ENCODE measurements at regions not wholly inside any gene's neighbourhood (a gene's known extent, or its start where the extent isn't known, plus 50 kb on each side); places are given as distances from the start of the nearest gene placed in this dataset.

DNA sequence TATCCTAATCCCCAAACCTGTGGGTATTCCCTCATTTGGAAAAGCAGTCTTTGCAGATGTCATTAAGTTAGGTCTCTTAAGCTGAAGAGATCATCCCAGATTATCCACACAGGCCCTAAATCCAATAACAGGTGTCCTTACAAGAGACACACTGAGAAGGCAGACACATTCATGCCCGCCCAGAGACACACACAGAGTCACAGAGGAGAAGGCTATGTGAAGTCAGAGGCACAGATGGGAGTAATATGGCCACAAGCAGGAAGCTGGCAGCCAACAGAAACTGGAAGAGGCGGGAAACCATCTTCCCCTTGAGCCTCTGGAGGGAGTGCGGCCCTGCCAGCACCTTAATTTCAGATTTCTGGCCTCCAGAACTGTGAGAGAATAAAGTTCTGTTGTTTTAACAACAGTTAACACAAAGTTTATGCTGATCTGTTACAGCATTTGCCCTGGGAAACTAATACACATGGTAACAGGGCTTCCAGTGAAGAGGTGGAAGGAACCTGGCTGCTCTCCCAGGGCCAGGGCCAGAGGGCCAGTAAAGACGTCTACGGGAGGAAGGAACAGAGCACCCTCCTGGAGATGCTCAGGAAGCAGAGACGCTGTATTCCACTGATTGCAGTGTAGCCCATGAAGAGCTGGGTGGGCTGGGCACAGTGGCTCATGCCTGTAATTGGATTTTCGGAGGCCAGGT is 217.5 kb downstream of the GLI2 start:
- no peak for DNase-seq (ENCODE audit: low read depth in 2 of 2)

- no peak for DNase-seq (ENCODE audit: low read depth in 2 of 2)
Measured at GRCh38 chr2:120953843-120954584, 218.3 kb downstream of the GLI2 start.

GRCh38 chr2:120954939-120955338 is 219.3 kb downstream of the GLI2 start:
- no peak for DNase-seq (ENCODE audit: low read depth in 2 of 2)

DNA sequence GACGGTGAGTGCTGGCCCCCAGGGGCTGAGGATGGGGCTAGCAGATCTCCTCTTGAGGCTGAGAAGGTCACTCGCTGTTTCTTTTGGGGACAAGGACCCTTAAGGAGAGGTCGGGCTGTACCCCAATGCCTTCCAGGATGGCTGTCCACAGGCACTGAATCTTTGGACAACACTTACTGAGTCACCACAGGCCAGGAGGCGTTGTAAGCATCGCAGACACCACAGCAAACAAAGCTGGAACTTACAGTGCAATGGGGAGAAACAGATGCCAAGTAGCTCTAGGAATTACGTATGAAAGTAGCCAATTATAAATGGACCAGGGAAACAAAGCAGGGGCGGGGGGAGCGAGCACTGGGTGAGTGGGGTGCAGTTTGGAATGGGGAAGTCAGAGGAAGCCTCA is 219.8 kb downstream of the GLI2 start:
- no peak for DNase-seq (ENCODE audit: low read depth in 2 of 2)

DNA sequence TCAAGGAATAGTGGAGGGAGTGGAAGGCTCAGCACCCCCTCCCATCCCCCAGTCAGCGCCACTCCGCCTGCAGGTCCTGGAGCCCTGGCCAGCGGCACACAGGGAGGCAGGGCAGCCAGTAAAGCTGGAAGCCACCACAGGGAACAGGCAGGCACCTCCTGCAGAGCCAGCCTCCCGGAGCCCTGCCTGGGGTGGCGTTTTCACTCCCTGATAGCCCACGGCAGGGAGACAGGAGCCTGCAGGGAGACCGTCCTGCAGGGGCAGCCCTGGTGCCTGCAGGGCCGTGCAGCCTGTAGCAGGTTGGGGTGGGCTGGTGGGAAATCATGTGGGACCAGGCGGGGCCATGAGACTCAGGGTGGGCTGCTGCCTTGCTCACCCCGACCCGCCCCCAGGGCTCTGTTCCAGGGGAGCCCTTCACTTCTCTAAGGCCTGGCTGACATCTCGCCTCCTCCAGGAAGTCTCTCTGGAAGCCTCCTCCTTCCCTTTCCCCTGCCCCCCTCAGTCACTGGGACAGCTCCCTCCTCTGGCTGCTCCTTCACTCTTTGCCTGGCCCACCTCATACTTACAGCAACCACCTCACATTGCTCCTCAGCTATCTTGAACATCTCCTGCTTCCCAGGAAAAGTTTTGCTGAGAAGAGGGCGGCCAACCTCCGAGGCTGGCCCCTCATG is 221.0 kb downstream of the GLI2 start:
- no peak for DNase-seq (ENCODE audit: low read depth in 2 of 2)

- DNase-seq (ENCODE audit: low read depth in 2 of 2), result no peak
Measured at GRCh38 chr2:120957905-120958304, 222.2 kb downstream of the GLI2 start.

DNA sequence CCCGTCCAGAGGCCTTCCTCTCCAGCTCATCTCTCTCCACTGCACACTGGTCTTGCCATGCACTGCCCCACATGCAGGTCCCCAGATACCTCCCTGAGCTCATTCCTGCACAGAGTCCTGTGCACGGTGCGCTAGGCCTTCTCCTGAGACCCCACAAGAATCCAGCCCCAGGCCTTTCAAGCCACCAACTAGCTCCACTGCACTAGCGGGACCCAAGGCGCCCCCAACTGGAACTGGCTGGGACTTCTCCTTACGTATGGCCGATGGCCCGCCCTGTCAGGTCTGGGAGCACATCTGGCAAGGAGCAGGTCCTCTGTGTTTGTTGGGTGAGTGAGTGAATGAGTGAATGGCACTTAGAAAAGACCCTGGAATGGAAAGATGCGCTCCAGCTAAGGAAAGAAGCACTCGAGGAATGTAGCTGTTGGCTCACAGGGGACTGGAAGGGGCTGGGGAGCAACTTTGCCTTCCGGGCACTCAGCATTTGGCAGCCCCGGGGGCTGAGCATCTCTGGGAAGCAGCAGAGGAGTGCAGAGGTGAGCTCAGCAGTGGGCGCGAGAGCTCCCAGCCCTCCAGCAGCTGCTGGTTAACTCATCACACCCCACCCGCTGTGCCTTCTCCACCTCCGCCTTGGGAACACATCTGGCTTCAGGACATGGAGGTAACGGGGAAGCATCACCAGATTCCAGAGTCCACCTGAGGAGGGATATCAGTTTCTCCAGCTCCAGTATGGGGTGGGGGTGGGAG is 223.1 kb downstream of the GLI2 start:
- DNase-seq (ENCODE audit: low read depth in 2 of 2), result peak in 1 of 2 donors; percentile 9

GRCh38 chr2:120959426-120959825 is 223.8 kb downstream of the GLI2 start:
- no peak for DNase-seq (ENCODE audit: low read depth in 2 of 2)

DNA sequence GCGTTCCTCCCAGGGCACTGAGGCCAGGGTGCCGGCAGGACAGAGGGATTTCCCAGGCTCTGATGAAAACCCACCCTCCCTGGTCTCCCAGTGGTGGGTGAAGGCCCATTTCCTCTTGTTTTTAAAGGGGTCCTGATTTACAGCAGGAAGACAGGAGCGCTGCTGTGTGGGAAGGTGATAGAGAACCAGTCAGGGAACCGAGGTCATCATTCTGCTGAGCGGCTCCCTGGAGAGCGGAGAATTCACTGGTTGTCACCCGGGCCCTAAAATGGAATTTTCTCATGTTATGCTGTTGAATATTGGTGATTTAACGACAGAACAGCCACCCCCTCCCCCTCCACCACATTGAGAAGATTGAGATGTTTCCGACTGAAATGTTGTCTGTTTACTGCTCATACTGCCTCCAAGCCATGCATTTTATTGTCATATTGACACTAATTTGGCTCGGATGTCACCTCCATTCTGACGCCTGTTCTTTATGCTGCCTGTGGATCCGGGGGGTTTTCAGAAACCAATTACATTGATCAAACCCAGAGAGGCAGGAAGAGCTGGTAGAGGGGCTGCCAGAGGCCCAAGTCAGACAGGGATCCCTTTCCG is 225.2 kb downstream of the GLI2 start:
- DNase-seq (ENCODE audit: low read depth in 2 of 2), result no peak

DNA sequence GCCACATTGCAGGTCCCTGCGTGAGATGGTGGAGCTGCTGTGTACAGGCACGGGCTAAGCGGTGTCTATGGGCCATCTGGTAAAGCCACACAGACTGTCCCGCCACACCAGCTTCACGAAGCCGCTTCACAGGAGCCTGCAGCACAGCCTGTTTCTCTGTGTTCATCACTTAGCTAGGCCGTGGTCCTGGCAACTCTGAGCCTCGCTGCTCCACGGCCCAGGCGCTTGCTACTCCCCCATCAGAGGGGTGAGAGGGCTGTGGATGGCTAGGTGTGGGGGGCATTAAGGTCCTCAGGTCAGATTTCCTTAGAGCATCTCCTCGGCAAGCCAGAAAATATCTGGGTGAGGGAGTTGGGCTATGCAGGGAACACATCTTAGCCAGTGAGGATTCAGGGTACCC is 225.7 kb downstream of the GLI2 start:
- DNase-seq (ENCODE audit: low read depth in 2 of 2), result no peak

DNA sequence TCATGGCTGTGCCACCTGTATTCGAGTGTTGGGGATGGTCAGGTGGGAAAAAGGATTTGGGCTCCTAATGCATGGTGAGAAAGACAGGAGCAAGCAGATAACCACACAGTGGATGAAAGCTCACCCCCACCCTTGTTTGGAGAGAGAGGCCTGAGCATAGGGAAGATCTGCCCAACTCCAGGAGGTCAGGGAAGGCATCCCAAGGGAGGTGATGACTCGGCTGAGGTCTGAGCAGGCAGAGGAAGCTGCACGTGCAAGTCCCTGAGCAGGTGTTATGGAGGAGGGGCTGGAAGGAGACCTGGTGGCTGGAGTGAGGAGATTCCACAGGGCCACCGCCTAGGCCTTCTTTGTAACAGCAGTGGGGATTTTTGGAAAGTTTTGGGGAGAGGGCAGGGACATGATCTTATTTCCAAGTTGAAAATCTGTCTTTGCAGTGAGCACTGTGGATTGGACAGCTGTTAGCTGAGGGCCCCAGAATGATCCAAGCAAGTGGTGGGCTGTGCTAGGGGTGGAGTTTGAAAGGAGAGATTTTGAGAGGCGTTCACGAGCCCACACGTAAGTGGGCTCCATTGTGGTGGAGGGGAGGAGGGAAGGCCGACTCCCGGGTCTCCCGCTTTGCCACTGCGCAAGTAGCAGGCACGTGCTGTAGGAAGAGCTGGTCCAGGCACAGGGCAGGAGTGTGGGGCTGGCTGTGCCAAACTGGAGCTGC is 228.5 kb downstream of the GLI2 start:
- DNase-seq (ENCODE audit: low read depth in 2 of 2), result no peak

- no peak for DNase-seq (ENCODE audit: low read depth in 2 of 2)
Measured at GRCh38 chr2:120964819-120965218, 229.2 kb downstream of the GLI2 start.

GRCh38 chr2:120966510-120967254 is 231.0 kb downstream of the GLI2 start:
- no peak for DNase-seq (ENCODE audit: low read depth in 2 of 2)

DNA sequence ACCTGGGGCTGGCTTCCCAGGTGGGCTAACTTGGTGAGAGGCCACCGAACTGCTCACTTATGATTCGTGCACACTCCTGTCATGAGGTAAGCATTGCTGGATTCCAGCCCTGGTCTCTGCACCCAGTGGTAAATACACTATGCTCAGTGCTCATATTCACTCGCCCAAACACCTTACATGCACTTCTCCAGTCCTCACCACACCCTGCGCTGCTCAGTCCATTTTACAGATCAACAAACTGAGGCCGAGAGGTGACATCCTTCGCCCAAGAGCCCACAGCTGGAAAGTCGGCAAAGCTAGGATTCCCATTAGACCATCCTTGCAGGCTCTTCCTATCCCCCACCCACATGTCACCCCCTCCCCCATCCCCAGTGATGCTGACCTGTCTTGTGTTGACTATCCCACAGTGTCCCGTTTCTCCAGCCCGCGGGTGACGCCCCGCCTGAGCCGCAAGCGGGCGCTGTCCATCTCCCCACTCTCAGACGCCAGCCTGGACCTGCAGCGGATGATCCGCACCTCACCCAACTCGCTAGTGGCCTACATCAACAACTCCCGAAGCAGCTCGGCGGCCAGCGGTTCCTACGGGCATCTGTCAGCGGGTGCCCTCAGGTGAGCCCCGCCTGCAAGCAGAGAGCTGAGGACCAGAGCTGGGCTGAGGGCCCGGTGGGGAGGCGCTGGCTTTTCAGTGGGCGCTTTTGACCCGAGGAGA is 232.8 kb downstream of the GLI2 start:
- DNase-seq (ENCODE audit: low read depth in 2 of 2), result no peak

DNA sequence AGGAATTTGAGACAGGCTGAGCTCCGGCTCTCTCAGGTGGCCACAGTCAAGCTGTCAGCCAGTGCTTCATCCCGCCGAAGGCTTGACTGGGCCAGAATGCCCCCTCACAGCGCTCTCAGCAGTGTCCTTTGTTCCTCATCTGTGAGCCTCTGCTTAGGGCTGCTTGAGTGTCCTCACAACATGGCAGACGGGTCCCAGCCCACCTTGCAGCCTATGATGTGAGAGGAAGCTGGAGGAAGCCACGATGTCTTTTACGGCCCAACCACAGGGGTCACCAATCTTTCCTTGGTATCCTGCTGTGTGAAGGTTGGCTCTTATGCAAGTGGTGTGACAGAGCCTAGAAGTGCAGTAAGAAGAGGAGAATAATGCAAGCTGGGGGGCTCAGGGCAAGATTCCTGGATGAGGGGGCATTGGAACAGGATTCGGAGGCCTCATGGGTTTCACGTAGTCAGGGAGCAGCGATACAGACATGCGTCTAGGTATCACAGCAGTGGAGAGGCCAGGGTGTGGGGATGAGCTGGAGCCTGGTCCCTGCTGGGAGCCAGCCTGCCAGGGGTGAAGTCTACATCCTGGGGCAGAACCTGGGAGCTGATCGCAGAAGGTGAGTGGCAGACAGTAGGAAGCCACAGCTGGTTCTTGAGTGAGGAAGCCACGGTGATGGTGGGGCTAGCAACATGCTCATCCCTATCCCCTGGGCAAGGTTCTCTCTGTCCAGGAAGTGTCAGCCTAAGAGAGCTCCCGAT is 234.1 kb downstream of the GLI2 start:
- DNase-seq (ENCODE audit: low read depth in 2 of 2), result no peak

GRCh38 chr2:120971866-120972265 is 236.2 kb downstream of the GLI2 start:
- no peak for DNase-seq (ENCODE audit: low read depth in 2 of 2)

DNA sequence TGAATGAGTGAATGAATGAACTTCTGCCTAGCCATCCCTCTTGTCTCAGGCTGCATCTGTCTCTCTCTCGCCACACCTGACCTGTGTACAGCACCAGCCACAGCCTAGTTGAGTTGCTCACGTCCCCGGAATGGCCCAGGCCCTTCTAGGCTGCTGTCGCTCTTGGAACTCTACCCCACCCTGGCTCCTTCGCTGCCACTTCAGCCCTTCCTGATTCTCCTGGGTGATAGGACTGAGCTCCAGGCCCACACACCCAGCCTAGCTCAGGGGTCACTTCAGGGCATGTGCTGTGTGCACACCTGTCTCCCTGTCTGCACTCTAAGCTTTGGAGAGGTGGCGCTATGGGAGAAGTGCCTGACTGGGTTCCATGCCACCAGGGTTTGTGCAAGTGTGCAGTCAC is 236.6 kb downstream of the GLI2 start:
- no peak for DNase-seq (ENCODE audit: low read depth in 2 of 2)

- no peak for DNase-seq (ENCODE audit: low read depth in 2 of 2)
Measured at GRCh38 chr2:120973196-120973595, 237.5 kb downstream of the GLI2 start.

DNA sequence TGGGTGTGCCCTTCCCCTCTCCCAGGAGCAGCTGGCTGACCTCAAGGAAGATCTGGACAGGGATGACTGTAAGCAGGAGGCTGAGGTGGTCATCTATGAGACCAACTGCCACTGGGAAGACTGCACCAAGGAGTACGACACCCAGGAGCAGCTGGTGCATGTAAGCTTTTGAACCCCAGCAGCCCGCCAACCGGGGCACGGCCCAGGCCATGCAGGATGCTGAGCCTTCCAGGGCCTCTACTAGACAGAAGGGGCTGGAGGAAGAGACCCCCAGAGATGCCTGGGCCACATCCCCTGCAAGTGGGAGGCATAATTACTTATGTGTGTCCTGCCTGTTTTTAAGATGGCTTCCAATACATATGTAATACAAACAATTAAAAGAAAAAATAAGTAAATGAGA is 239.3 kb downstream of the GLI2 start:
- DNase-seq (ENCODE audit: low read depth in 2 of 2), result no peak
